ENCODE measurements at regions not wholly inside any gene's neighbourhood (a gene's known extent, or its start where the extent isn't known, plus 50 kb on each side); places are given as distances from the start of the nearest gene placed in this dataset.
"Not testable (repeated sequence)": the region's sequence is repeated elsewhere in the genome, so short reads cannot be mapped to it uniquely, and the experiment has no call there.

- no peak for FAIRE-seq
These were observed 634.8 kb downstream of the TYW1 start for GRCh38 chr7:67631476-67631875.

GRCh38 chr7:67635271-67635670, 638.6 kb downstream of the TYW1 start:
- no peak for FAIRE-seq

GRCh38 chr7:67636348-67637022, 639.9 kb downstream of the TYW1 start:
- FAIRE-seq = no peak

- FAIRE-seq = no peak
These were observed 640.4 kb downstream of the TYW1 start for GRCh38 chr7:67637023-67637358.

- not testable (repeated sequence) for FAIRE-seq
These were observed 645.9 kb downstream of the TYW1 start for GRCh38 chr7:67642542-67642941.

- no peak for FAIRE-seq
These were observed 647.5 kb downstream of the TYW1 start for GRCh38 chr7:67644151-67644550.

- no peak for FAIRE-seq
These were observed 656.3 kb downstream of the TYW1 start for GRCh38 chr7:67652937-67653336.

GRCh38 chr7:67653856-67654454, 657.3 kb downstream of the TYW1 start:
- FAIRE-seq = no peak

- no peak for FAIRE-seq
These were observed 658.0 kb downstream of the TYW1 start for GRCh38 chr7:67654642-67655041.

GRCh38 chr7:67655168-67655567, 658.5 kb downstream of the TYW1 start:
- FAIRE-seq = no peak

- no peak for FAIRE-seq
These were observed 662.5 kb downstream of the TYW1 start for GRCh38 chr7:67659091-67659490.

GRCh38 chr7:67662804-67663203, 666.2 kb downstream of the TYW1 start:
- FAIRE-seq = no peak

GRCh38 chr7:67663644-67664043, 667.0 kb downstream of the TYW1 start:
- FAIRE-seq = no peak

- FAIRE-seq = not testable (repeated sequence)
These were observed 669.7 kb downstream of the TYW1 start for GRCh38 chr7:67666359-67666758.

- FAIRE-seq = no peak
These were observed 674.4 kb downstream of the TYW1 start for GRCh38 chr7:67671006-67671548.

- FAIRE-seq = no peak
These were observed 677.2 kb downstream of the TYW1 start for GRCh38 chr7:67673861-67674260.

GRCh38 chr7:67674862-67675261, 678.2 kb downstream of the TYW1 start:
- not testable (repeated sequence) for FAIRE-seq

GRCh38 chr7:67675971-67676370, 679.3 kb downstream of the TYW1 start:
- no peak for FAIRE-seq

GRCh38 chr7:67678419-67678818, 681.8 kb downstream of the TYW1 start:
- FAIRE-seq = no peak

- no peak for FAIRE-seq
These were observed 687.0 kb downstream of the TYW1 start for GRCh38 chr7:67683628-67684027.

- FAIRE-seq = no peak
These were observed 694.1 kb downstream of the TYW1 start for GRCh38 chr7:67690700-67691099.

GRCh38 chr7:67692425-67692824, 695.8 kb downstream of the TYW1 start:
- no peak for FAIRE-seq

GRCh38 chr7:67696124-67696523, 699.5 kb downstream of the TYW1 start:
- no peak for FAIRE-seq

- no peak for FAIRE-seq
These were observed 700.2 kb downstream of the TYW1 start for GRCh38 chr7:67696878-67697277.

- FAIRE-seq = no peak
These were observed 701.7 kb downstream of the TYW1 start for GRCh38 chr7:67698354-67698753.
